Ureter (tissue), 1 donor: ENCODE measurements at regions not wholly inside any gene's neighbourhood (a gene's known extent, or its start where the extent isn't known, plus 50 kb on each side); places are given as distances from the start of the nearest gene placed in this dataset.
"Not testable (repeated sequence)": the region's sequence is repeated elsewhere in the genome, so short reads cannot be mapped to it uniquely, and the experiment has no call there.

Experiments used
- DNase-seq: peaks from one replicate; pipeline ENCODE4 v3.0.0-alpha.2; 2020; ENCODE audit warnings: low spot score
- donor health status: DM: yes; HTN: yes; CAD: no.

DNA sequence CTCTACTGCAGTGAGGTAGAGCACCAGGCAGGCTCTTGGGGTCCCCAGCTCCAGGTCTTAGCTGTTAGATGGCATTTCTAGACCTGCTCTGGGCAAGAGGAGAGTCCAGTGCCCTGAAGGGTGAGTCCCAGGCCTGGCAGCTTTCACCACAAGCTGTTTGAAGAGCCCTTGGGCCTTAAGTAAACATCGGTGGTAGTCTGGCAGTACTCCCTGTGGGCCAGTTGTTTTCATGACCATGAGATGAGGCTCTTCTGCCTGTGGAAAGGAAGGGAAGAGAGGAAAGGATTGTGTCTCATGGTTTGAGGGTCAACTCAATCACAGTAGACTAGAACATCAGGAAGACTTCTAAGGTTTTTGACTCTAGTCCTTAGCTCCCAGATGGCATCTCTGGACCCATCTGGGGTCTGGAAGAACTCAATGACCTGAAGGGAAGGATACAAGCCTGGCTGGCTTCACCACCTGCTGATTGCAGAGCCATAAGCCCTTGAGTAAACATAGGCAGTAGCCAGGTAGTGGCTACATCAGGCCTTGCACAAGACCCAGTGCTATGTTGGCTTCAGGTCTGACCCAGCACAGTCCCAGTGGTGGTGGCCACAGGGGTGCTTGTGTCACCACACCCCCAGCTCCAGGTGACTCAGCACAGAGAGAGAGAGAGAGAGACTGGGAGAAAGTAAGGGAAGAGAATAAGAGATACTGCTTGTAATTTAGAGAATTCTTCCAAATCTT lies 114.3 kb upstream of the PCSK5 start:
- no peak for DNase-seq

GRCh38 chr9:75780185-75780584 lies 110.3 kb upstream of the PCSK5 start:
- no peak for DNase-seq

DNA sequence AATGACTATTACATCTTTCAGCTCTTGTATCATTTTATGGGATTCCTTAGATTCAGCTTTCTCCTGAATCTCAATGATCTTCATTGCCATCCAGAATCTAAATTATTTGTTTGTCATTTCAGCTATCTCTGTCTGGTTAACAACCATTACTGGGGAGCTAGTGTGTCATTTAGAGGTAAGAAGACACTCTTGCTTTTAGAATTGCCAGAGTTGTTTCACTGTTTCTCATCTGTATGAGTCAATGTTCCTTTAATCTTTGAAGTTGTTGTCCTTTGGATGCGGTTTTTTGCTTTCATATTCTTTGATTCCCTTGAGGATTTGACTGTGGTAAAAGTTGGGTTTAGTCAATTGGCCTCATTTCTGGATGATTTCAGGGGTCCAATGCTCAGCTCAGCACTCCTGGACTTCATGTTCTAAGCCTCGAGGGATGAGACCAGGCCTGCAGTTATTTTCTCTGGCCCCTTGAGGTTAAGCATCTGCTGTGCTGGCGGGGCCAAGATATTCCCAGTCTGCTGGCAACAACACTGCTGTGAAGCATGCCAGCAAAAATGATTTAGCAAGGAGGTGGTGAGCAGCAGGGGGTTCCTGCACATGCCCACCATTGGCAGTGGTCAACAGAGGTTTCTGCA lies 102.4 kb upstream of the PCSK5 start:
- DNase-seq = peak; percentile 44

DNA sequence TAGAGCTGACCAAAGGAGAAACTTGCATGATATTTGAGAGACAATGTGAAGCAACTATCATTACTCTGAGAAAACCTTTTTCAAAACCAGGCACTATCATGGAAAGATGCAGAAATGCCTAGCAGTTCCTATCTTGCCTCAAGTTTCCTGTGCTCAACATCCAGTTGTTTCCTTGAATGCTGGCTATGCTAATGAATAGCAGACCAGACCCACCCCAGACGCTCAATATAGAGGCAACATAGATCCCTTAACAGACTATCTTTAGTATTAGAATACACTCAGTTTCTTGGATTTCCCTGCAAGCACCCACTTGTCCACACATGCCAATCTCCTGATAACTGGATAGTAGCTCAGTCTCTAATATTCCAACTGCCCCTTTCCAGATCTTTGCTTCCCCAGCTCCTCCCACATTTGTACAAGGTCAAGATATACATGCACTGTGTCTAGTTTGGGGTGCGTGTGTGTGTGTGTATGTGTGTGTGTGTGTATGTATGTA lies 93.3 kb upstream of the PCSK5 start:
- no peak for DNase-seq

GRCh38 chr9:75798505-75798904 lies 92.0 kb upstream of the PCSK5 start:
- no peak for DNase-seq

DNA sequence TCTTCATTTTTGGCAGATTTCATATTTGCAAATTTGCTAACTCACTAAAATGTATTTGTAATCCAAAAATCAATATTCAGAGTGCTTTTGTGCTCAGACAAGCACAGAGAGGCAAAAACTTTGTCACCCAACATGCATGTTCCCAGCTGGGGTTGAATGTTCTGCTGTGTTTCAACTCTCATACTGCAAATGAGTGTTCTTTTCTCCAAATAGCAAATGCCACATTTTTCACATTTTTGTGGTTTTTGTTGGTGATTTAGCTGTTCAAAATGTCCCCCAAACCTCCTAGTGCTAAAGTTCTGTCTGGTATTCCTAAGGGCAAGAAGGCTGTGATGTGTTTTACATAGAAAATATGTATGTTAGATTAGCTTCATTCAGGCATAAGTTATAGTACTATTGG lies 87.3 kb upstream of the PCSK5 start:
- DNase-seq = no peak

- DNase-seq = no peak
These were observed 80.4 kb upstream of the PCSK5 start for GRCh38 chr9:75810063-75810462.

GRCh38 chr9:75811692-75812091 lies 78.8 kb upstream of the PCSK5 start:
- DNase-seq = no peak

DNA sequence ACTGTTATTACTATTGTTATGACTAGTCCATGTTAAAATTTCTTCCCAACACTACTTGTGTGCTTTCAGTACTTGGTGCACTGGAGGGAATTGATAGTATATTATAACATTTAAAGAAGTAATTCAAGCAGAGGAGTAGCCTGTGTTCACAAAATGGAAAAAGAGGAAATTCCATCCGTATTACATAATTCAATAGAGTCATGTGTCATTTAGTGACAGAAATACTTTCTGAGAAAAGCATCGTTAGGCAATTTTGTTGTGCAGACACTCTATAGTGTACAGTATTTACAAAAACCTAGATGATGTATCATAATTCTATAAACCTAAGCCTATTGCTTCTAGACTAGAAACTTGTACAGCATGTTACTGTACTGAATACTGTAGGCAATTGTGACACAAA lies 78.3 kb upstream of the PCSK5 start:
- no peak for DNase-seq

DNA sequence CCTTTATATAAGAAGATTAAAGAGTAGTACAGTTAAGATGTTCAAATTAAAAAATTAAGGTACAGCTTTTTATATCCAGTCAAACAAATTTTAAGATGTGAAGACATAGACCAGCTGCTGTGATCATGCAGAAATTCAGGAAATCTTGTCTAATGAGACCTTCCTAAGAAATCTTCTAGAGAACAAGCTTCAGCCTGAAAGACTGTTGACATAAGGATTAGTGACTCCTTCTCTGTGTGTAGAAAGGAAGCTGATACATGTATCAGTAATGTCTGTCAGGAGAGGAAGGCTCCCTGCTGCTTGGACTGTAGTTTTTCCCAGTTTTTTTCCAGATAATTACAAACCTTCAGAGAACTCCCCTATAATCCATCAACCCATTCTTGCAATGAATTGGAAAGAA lies 75.8 kb upstream of the PCSK5 start:
- DNase-seq = no peak

GRCh38 chr9:75820471-75821115 lies 69.9 kb upstream of the PCSK5 start:
- not testable (repeated sequence) for DNase-seq

GRCh38 chr9:75823151-75823550 lies 67.3 kb upstream of the PCSK5 start:
- no peak for DNase-seq

GRCh38 chr9:75824816-75825568 lies 65.5 kb upstream of the PCSK5 start:
- no peak for DNase-seq

DNA sequence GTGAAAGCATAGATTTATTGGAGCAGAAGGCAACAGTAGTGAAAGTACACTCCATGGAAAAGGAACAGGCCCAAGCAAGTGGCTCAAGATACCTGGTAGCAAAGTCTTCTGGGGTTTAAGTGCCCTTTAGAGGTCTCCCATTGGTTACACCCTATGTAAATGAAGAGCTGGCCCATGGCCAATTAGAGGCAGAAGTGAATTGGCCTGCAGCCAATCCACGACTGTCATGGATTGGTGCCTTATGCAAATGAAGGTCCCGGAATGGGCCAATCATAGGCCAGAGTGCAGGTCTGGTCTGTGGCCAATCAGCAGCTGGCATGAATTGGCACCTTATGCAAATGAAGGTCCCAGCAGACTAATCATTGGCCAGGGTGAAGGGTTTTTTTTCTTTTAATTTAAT lies 64.2 kb upstream of the PCSK5 start:
- DNase-seq = no peak

- no peak for DNase-seq
These were observed 60.2 kb upstream of the PCSK5 start for GRCh38 chr9:75830303-75830702.

DNA sequence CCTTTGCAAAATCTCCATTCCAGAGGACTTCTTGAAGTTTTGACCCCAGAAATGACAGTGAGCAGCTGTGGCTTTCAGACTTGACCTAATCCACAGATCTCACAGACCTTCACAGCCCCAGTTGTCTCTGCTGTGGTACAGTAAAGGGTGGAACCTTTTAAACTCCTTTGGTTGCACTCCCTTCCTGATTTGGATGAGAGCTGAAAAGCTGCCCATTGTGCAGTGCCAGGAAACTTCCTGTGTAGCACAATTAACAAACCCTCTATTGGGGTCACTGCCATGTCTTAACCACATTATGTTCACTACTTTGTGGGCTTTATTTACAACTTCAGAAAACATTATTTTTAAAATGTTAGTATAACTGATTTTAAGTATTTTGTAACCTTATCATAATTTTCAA lies 56.7 kb upstream of the PCSK5 start:
- DNase-seq = no peak

DNA sequence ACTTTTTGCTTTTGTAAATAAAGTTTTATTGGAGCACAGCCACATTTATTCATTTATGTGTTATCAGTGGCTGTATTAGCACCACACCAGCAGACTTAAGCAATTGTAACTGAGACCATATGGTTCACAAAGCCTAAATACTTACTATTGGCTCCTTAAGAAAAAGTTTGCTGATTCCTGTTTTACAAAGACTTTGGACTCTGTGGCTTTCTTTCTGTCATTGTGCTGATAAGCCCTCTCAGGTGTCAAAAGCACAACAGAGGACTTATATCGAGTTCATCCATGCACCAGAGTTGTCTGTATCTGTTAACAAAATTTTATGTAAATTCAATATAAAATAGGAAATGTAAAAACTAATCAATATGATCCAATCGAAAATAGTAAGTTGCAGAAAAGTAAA lies 55.6 kb upstream of the PCSK5 start:
- no peak for DNase-seq
